ENCODE measurements at regions not wholly inside any gene's neighbourhood (a gene's known extent, or its start where the extent isn't known, plus 50 kb on each side); places are given as distances from the start of the nearest gene placed in this dataset.

DNA sequence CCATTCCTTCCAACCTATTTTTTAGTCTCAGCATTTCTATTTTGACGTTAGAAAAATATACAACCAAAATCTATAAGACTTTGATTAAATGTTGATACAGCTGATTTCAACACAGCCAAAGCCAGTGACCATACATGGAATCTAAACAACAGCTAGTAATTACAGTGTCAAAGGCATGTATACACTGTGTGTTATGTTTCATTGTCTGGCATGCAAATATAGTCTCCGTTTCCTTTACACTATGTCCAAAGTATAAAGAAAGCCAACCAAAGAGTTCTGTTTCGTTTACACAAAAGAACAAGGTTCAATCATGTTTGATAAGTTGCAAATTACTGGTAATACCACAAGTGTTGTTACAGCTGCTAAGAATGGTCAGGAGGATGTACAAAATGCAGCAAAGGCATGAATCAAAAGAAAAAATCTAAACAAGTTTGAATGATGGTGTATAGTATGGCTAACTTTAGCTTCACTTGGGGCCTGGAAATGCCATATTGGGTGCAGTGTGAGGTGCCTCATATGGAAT is 268.3 kb upstream of the FERD3L start:
- DNase-seq: no peak
- Histone ChIP-seq H3K36me3 (ENCODE audit: control insufficient read depth, insufficient read depth, low read length) (no peaks in the 10 kb centered on the region), H3K9me3 (ENCODE audit: control insufficient read depth, insufficient read depth, low read length) (no peaks in the 10 kb centered on the region), H3K27me3 (ENCODE audit: control insufficient read depth, insufficient read depth, low read length) (no peaks in the 10 kb centered on the region), H3K4me1 (ENCODE audit: control insufficient read depth, insufficient read depth, low read length) (no peaks in the 10 kb centered on the region), H3K4me3 (ENCODE audit: low read length) (no peak overlapping the region), H3K27ac (ENCODE audit: low read length) (no peak overlapping the region)
- no peak overlapping the region for H3K27ac Mint-ChIP-seq
- H3K36me3 Mint-ChIP-seq: no peaks in the 10 kb centered on the region
- no peak for ATAC-seq
- no peak overlapping the region for H3K4me3 Mint-ChIP-seq
- TF ChIP-seq, protein P1, sequence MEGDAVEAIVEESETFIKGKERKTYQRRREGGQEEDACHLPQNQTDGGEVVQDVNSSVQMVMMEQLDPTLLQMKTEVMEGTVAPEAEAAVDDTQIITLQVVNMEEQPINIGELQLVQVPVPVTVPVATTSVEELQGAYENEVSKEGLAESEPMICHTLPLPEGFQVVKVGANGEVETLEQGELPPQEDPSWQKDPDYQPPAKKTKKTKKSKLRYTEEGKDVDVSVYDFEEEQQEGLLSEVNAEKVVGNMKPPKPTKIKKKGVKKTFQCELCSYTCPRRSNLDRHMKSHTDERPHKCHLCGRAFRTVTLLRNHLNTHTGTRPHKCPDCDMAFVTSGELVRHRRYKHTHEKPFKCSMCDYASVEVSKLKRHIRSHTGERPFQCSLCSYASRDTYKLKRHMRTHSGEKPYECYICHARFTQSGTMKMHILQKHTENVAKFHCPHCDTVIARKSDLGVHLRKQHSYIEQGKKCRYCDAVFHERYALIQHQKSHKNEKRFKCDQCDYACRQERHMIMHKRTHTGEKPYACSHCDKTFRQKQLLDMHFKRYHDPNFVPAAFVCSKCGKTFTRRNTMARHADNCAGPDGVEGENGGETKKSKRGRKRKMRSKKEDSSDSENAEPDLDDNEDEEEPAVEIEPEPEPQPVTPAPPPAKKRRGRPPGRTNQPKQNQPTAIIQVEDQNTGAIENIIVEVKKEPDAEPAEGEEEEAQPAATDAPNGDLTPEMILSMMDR (IDR thresholded peaks at IDR 0.05): no peak
- H3K27me3 Mint-ChIP-seq (ENCODE audit: low read depth in 2 of 2): peaks cover 4 to 11% of the 10 kb centered on the region in 2 donors
- no peaks in the 10 kb centered on the region for H3K9me3 Mint-ChIP-seq
- intact Hi-C loops (cut with micrococcal nuclease): no loop called here
- peaks cover 0 to 4% of the 10 kb centered on the region in 2 donors for H3K4me1 Mint-ChIP-seq
- WGBS (ENCODE audit: insufficient coverage): 88% methylated on average over 2 of the region's 3 CpGs

DNA sequence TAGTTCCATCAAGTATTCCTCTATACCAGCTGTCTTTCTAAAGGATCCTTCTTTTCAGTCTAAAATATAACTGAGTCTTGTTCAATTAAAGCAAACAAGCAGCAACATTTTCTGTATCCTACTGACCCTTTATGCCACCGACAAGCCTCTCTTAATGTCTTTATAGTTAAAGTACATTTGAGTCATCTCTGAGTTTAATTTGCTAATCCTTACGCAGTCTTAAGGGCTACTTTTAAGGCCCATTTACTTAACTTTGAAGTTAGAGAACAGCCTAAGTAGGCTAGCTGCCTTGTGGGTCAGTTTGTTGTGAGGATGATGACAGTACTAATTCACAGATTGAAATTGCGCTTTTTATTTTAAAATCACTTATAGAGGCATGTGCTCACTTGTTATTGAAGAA is 265.5 kb upstream of the FERD3L start:
- no peak overlapping the region for H3K4me3 Mint-ChIP-seq
- H3K9me3 Mint-ChIP-seq: no peaks in the 10 kb centered on the region
- 84% methylated on average over 3 of the region's 3 CpGs for WGBS (ENCODE audit: insufficient coverage)
- ATAC-seq (no peak), DNase-seq (no peak)
- peaks cover 4 to 11% of the 10 kb centered on the region in 2 donors for H3K27me3 Mint-ChIP-seq (ENCODE audit: low read depth in 2 of 2)
- no peaks in the 10 kb centered on the region for H3K9me3 ChIP-seq (ENCODE audit: control insufficient read depth, insufficient read depth, low read length)
- no peaks in the 10 kb centered on the region for H3K4me1 ChIP-seq (ENCODE audit: control insufficient read depth, insufficient read depth, low read length)
- intact Hi-C loops (cut with micrococcal nuclease): no loop called here
- H3K36me3 Mint-ChIP-seq: no peaks in the 10 kb centered on the region
- no peak overlapping the region for H3K4me3 ChIP-seq (ENCODE audit: low read length)
- H3K27ac ChIP-seq (ENCODE audit: low read length): no peak overlapping the region
- H3K27me3 ChIP-seq (ENCODE audit: control insufficient read depth, insufficient read depth, low read length): no peaks in the 10 kb centered on the region
- TF ChIP-seq, protein P1 (IDR thresholded peaks at IDR 0.05): no peak
- no peak overlapping the region for H3K27ac Mint-ChIP-seq
- H3K36me3 ChIP-seq (ENCODE audit: control insufficient read depth, insufficient read depth, low read length): no peaks in the 10 kb centered on the region
- H3K4me1 Mint-ChIP-seq: peaks cover 5 to 9% of the 10 kb centered on the region in 2 donors

DNA sequence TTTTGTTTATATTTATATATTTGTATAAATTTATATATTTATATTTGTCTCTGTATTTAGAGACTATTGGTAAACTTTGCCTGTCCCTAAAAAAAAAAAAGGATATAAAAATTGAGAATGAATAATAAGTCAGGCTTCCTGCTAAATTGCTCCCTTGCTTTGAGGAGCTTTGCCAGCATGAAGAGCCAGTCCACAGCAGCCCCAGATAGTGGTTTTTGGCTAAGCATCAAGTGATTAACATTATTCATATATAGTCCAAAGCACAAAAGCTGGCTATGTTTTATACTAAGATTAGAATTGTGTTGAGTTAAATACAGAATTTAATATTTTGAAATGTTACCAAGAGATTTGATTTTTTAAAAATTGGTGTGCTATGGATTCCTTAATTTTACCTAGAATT is 264.9 kb upstream of the FERD3L start:
- Mint-ChIP-seq H3K4me3 (no peak overlapping the region), H3K27ac (no peak overlapping the region), H3K36me3 (no peaks in the 10 kb centered on the region), H3K27me3 (ENCODE audit: low read depth in 2 of 2) (peaks cover 4 to 11% of the 10 kb centered on the region in 2 donors), H3K9me3 (no peaks in the 10 kb centered on the region), H3K4me1 (peaks cover 11 to 15% of the 10 kb centered on the region in 2 donors)
- DNase-seq (no peak), ATAC-seq (no peak)
- intact Hi-C loops (cut with micrococcal nuclease): no loop called here
- H3K4me3 ChIP-seq (ENCODE audit: low read length): no peak overlapping the region
- TF ChIP-seq, protein P1 (IDR thresholded peaks at IDR 0.05): no peak
- no peaks in the 10 kb centered on the region for H3K27me3 ChIP-seq (ENCODE audit: control insufficient read depth, insufficient read depth, low read length)
- H3K9me3 ChIP-seq (ENCODE audit: control insufficient read depth, insufficient read depth, low read length): no peaks in the 10 kb centered on the region
- no peak overlapping the region for H3K27ac ChIP-seq (ENCODE audit: low read length)
- no peaks in the 10 kb centered on the region for H3K36me3 ChIP-seq (ENCODE audit: control insufficient read depth, insufficient read depth, low read length)
- peaks cover under 1% of the 10 kb centered on the region for H3K4me1 ChIP-seq (ENCODE audit: control insufficient read depth, insufficient read depth, low read length)

DNA sequence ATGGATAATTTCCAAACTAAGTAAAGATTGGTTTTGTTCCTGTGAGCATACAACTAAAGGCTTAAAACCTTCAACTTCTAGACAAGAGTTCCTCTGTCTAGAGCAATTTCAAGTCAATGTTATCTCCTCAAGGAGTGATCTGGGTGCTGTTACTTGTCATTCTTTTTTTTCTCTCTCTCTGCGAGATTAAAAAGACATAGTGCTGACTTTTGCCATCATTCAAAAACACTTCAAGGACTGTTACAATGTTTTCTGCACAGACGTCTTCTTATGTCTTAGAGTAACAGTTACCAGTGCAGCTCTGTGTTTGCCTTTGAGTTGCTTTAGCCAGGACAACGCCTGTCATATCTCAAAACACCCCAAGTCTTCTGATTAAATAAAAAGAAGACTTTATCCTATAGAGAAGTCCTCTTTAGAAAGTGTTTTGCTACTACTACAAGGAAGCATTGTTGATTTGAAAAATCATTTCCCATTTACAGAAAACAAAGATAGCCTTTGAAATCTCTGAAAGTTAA is 263.5 kb upstream of the FERD3L start:
- ATAC-seq (no peak), DNase-seq (no peak)
- Histone ChIP-seq H3K4me3 (ENCODE audit: low read length) (no peak overlapping the region), H3K9me3 (ENCODE audit: control insufficient read depth, insufficient read depth, low read length) (no peaks in the 10 kb centered on the region), H3K36me3 (ENCODE audit: control insufficient read depth, insufficient read depth, low read length) (no peaks in the 10 kb centered on the region), H3K27ac (ENCODE audit: low read length) (no peak overlapping the region), H3K4me1 (ENCODE audit: control insufficient read depth, insufficient read depth, low read length) (peaks cover 5% of the 10 kb centered on the region), H3K27me3 (ENCODE audit: control insufficient read depth, insufficient read depth, low read length) (no peaks in the 10 kb centered on the region)
- 72% methylated on average over 2 of the region's 3 CpGs for WGBS (ENCODE audit: insufficient coverage)
- Mint-ChIP-seq H3K4me3 (no peak overlapping the region), H3K4me1 (peaks cover 15 to 19% of the 10 kb centered on the region in 2 donors), H3K9me3 (no peaks in the 10 kb centered on the region), H3K27ac (no peak overlapping the region), H3K27me3 (ENCODE audit: low read depth in 2 of 2) (peaks cover 4 to 11% of the 10 kb centered on the region in 2 donors), H3K36me3 (no peaks in the 10 kb centered on the region)
- TF ChIP-seq, protein P1 (IDR thresholded peaks at IDR 0.05): no peak
- intact Hi-C loops (cut with micrococcal nuclease): loop anchor here (5.0 kb wide), 1 partner anchor 1656 kb away; no protein-coding TSS in a partner anchor

Measured in natural killer cell (primary cell).